ENCODE measurements at regions not wholly inside any gene's neighbourhood (a gene's known extent, or its start where the extent isn't known, plus 50 kb on each side); places are given as distances from the start of the nearest gene placed in this dataset.
A peak's percentile ranks its signal among the peaks of the same experiment; 100 is the strongest.

GRCh38 chr1:184218458-184219075 is 167.0 kb downstream of the TSEN15 start:
- DNase-seq (ENCODE audit: low read depth in 2 of 3, low spot score in 1 of 3) = no peak

GRCh38 chr1:184219414-184219813 is 167.4 kb upstream of the C1orf21 start:
- DNase-seq (ENCODE audit: low read depth in 2 of 3, low spot score in 1 of 3) = no peak

- no peak for DNase-seq (ENCODE audit: low read depth in 2 of 3, low spot score in 1 of 3)
Measured at GRCh38 chr1:184219883-184220282, 166.9 kb upstream of the C1orf21 start.

- DNase-seq (ENCODE audit: low read depth in 2 of 3, low spot score in 1 of 3) = no peak
Measured at GRCh38 chr1:184221087-184221486, 165.7 kb upstream of the C1orf21 start.

GRCh38 chr1:184222652-184223052 is 164.2 kb upstream of the C1orf21 start:
- DNase-seq (ENCODE audit: low read depth in 2 of 3, low spot score in 1 of 3) = peak; percentile 7 to 45 (median 17)

GRCh38 chr1:184223216-184223615 is 163.6 kb upstream of the C1orf21 start:
- DNase-seq (ENCODE audit: low read depth in 2 of 3, low spot score in 1 of 3) = no peak

- no peak for DNase-seq (ENCODE audit: low read depth in 2 of 3, low spot score in 1 of 3)
Measured at GRCh38 chr1:184225283-184226099, 161.3 kb upstream of the C1orf21 start.

- no peak for DNase-seq (ENCODE audit: low read depth in 2 of 3, low spot score in 1 of 3)
Measured at GRCh38 chr1:184226100-184226487, 160.7 kb upstream of the C1orf21 start.

GRCh38 chr1:184228558-184228957 is 158.3 kb upstream of the C1orf21 start:
- no peak for DNase-seq (ENCODE audit: low read depth in 2 of 3, low spot score in 1 of 3)

- DNase-seq (ENCODE audit: low read depth in 2 of 3, low spot score in 1 of 3) = no peak
Measured at GRCh38 chr1:184237588-184237987, 149.2 kb upstream of the C1orf21 start.

- DNase-seq (ENCODE audit: low read depth in 2 of 3, low spot score in 1 of 3) = no peak
Measured at GRCh38 chr1:184241446-184241845, 145.4 kb upstream of the C1orf21 start.

GRCh38 chr1:184242507-184242943 is 144.3 kb upstream of the C1orf21 start:
- no peak for DNase-seq (ENCODE audit: low read depth in 2 of 3, low spot score in 1 of 3)

GRCh38 chr1:184244962-184245361 is 141.9 kb upstream of the C1orf21 start:
- DNase-seq (ENCODE audit: low read depth in 2 of 3, low spot score in 1 of 3) = no peak

GRCh38 chr1:184247671-184248070 is 139.2 kb upstream of the C1orf21 start:
- DNase-seq (ENCODE audit: low read depth in 2 of 3, low spot score in 1 of 3) = no peak

- no peak for DNase-seq (ENCODE audit: low read depth in 2 of 3, low spot score in 1 of 3)
Measured at GRCh38 chr1:184253921-184254320, 132.9 kb upstream of the C1orf21 start.

- DNase-seq (ENCODE audit: low read depth in 2 of 3, low spot score in 1 of 3) = no peak
Measured at GRCh38 chr1:184254849-184255248, 132.0 kb upstream of the C1orf21 start.

GRCh38 chr1:184255560-184255959 is 131.3 kb upstream of the C1orf21 start:
- DNase-seq (ENCODE audit: low read depth in 2 of 3, low spot score in 1 of 3) = no peak

- no peak for DNase-seq (ENCODE audit: low read depth in 2 of 3, low spot score in 1 of 3)
Measured at GRCh38 chr1:184257873-184258272, 129.0 kb upstream of the C1orf21 start.

- DNase-seq (ENCODE audit: low read depth in 2 of 3, low spot score in 1 of 3) = no peak
Measured at GRCh38 chr1:184258525-184258924, 128.3 kb upstream of the C1orf21 start.

- no peak for DNase-seq (ENCODE audit: low read depth in 2 of 3, low spot score in 1 of 3)
Measured at GRCh38 chr1:184260382-184260781, 126.4 kb upstream of the C1orf21 start.

- no peak for DNase-seq (ENCODE audit: low read depth in 2 of 3, low spot score in 1 of 3)
Measured at GRCh38 chr1:184262109-184262508, 124.7 kb upstream of the C1orf21 start.

GRCh38 chr1:184267747-184268146 is 119.1 kb upstream of the C1orf21 start:
- DNase-seq (ENCODE audit: low read depth in 2 of 3, low spot score in 1 of 3) = no peak

GRCh38 chr1:184270556-184270955 is 116.3 kb upstream of the C1orf21 start:
- DNase-seq (ENCODE audit: low read depth in 2 of 3, low spot score in 1 of 3) = no peak
